Karpas-422 (cell line): ENCODE measurements at regions not wholly inside any gene's neighbourhood (a gene's known extent, or its start where the extent isn't known, plus 50 kb on each side); places are given as distances from the start of the nearest gene placed in this dataset.

Experiments used
- DNase-seq: peaks from one replicate; pipeline ENCODE4 v3.0.0-alpha.2; 2015
- H2AFZ ChIP-seq: fragments of 200-600 bp; sonication (generic); 2 replicates; pipeline ENCODE4 v1.6.1; 2014; ENCODE audit warnings: antibody characterized with exemption, low read length, mixed read lengths
- H3K27ac ChIP-seq: fragments of 200-600 bp; sonication (generic); 2 replicates; pipeline ENCODE4 v1.5.1; 2014; ENCODE audit warnings: mild to moderate bottlenecking, low read length, moderate library complexity
- H3K27me3 ChIP-seq: fragments of 200-600 bp; sonication (generic); 2 replicates; pipeline ENCODE4 v1.6.1; 2014; ENCODE audit warnings: low read length, mixed read lengths
- H3K36me3 ChIP-seq: fragments of 200-600 bp; sonication (generic); 2 replicates; pipeline ENCODE4 v1.6.1; 2014; ENCODE audit warnings: low read length, mixed read lengths; ENCODE audit not compliant: insufficient read depth
- H3K4me1 ChIP-seq: fragments of 200-600 bp; sonication (generic); 2 replicates; pipeline ENCODE4 v1.6.1; 2014; ENCODE audit warnings: mild to moderate bottlenecking, low read length, mixed read lengths
- H3K4me2 ChIP-seq: fragments of 200-600 bp; sonication (generic); 2 replicates; pipeline ENCODE4 v1.6.1; 2014; ENCODE audit warnings: low read length, low read depth, mild to moderate bottlenecking; ENCODE audit not compliant: poor library complexity, severe bottlenecking
- H3K4me3 ChIP-seq: fragments of 200-600 bp; sonication (generic); 2 replicates; pipeline ENCODE4 v1.5.1; 2014; ENCODE audit warnings: mild to moderate bottlenecking, antibody characterized with exemption, low read length, mixed read lengths
- H3K79me2 ChIP-seq: fragments of 200-600 bp; sonication (generic); 2 replicates; pipeline ENCODE4 v1.6.1; 2014; ENCODE audit warnings: mild to moderate bottlenecking, low read length, mixed read lengths
- H3K9ac ChIP-seq: fragments of 200-600 bp; sonication (generic); 2 replicates; pipeline ENCODE4 v1.6.0; 2014; ENCODE audit warnings: low read length
- H3K9me2 ChIP-seq: fragments of 200-600 bp; sonication (generic), shearing (Covaris generic); replicated peaks from 2 replicates; pipeline ENCODE4 v1.6.0; 2014; ENCODE audit warnings: mild to moderate bottlenecking, low read length, moderate library complexity; ENCODE audit not compliant: insufficient read depth
- H3K9me3 ChIP-seq: fragments of 300-700, 200-600 bp; sonication (generic); 2 replicates; pipeline ENCODE4 v1.6.1; 2014; ENCODE audit warnings: low read length, mixed read lengths
- H4K20me1 ChIP-seq: fragments of 200-600 bp; sonication (generic); 2 replicates; pipeline ENCODE4 v1.6.1; 2014; ENCODE audit warnings: mild to moderate bottlenecking, antibody characterized with exemption, low read length, low read depth; ENCODE audit not compliant: insufficient read depth

GRCh38 chr1:55416164-55416842 lies 201.1 kb upstream of the USP24 start:
- H4K20me1 ChIP-seq = no peaks in the 10 kb centered on the region
- no peaks in the 10 kb centered on the region for H3K79me2 ChIP-seq
- H3K4me1 ChIP-seq = no peaks in the 10 kb centered on the region
- no peak overlapping the region for H3K9ac ChIP-seq
- no peaks in the 10 kb centered on the region for H3K9me3 ChIP-seq
- H3K36me3 ChIP-seq = no peaks in the 10 kb centered on the region
- H3K9me2 ChIP-seq = no peaks in the 10 kb centered on the region
- no peak for DNase-seq
- H3K27me3 ChIP-seq = no peaks in the 10 kb centered on the region
- no peak overlapping the region for H3K27ac ChIP-seq
- no peak overlapping the region for H3K4me3 ChIP-seq
- no peak overlapping the region for H3K4me2 ChIP-seq
- H2AFZ ChIP-seq = no peak overlapping the region

- Histone ChIP-seq H2AFZ (no peak overlapping the region), H3K79me2 (no peaks in the 10 kb centered on the region), H3K27ac (no peak overlapping the region), H4K20me1 (no peaks in the 10 kb centered on the region), H3K36me3 (no peaks in the 10 kb centered on the region), H3K9me3 (no peaks in the 10 kb centered on the region), H3K4me1 (no peaks in the 10 kb centered on the region), H3K9ac (no peak overlapping the region), H3K4me2 (no peak overlapping the region), H3K9me2 (no peaks in the 10 kb centered on the region), H3K27me3 (no peaks in the 10 kb centered on the region), H3K4me3 (no peak overlapping the region)
- DNase-seq = no peak
Observed at GRCh38 chr1:55413286-55413685, 198.1 kb upstream of the USP24 start.

GRCh38 chr1:55412060-55412459 lies 196.9 kb upstream of the USP24 start:
- Histone ChIP-seq H3K4me1 (no peaks in the 10 kb centered on the region), H3K27ac (no peak overlapping the region), H3K9me3 (no peaks in the 10 kb centered on the region), H2AFZ (no peak overlapping the region), H3K4me2 (no peak overlapping the region), H3K36me3 (no peaks in the 10 kb centered on the region), H3K9ac (no peak overlapping the region), H3K27me3 (no peaks in the 10 kb centered on the region), H3K79me2 (no peaks in the 10 kb centered on the region), H3K4me3 (no peak overlapping the region), H3K9me2 (no peaks in the 10 kb centered on the region), H4K20me1 (no peaks in the 10 kb centered on the region)
- no peak for DNase-seq

- H3K27me3 ChIP-seq = no peaks in the 10 kb centered on the region
- H3K36me3 ChIP-seq = no peaks in the 10 kb centered on the region
- H4K20me1 ChIP-seq = no peaks in the 10 kb centered on the region
- H2AFZ ChIP-seq = no peak overlapping the region
- H3K9ac ChIP-seq = no peak overlapping the region
- 0 out of 2 replicates have a peak, but pooled peaks cover 2% of the 10 kb centered on the region for H3K4me1 ChIP-seq
- H3K4me3 ChIP-seq = no peak overlapping the region
- H3K79me2 ChIP-seq = no peaks in the 10 kb centered on the region
- no peaks in the 10 kb centered on the region for H3K9me2 ChIP-seq
- H3K4me2 ChIP-seq = no peak overlapping the region
- no peak overlapping the region for H3K27ac ChIP-seq
- no peak for DNase-seq
- no peaks in the 10 kb centered on the region for H3K9me3 ChIP-seq
Observed at GRCh38 chr1:55402671-55403464, 187.7 kb upstream of the USP24 start.

- Histone ChIP-seq H3K27me3 (no peaks in the 10 kb centered on the region), H2AFZ (no peak overlapping the region), H3K36me3 (no peaks in the 10 kb centered on the region), H3K4me2 (no peak overlapping the region), H3K79me2 (no peaks in the 10 kb centered on the region), H3K4me3 (no peak overlapping the region), H3K9me2 (no peaks in the 10 kb centered on the region), H3K27ac (no peak overlapping the region), H4K20me1 (no peaks in the 10 kb centered on the region), H3K4me1 (0 out of 2 replicates have a peak, but pooled peaks cover 2% of the 10 kb centered on the region), H3K9me3 (no peaks in the 10 kb centered on the region), H3K9ac (no peak overlapping the region)
- DNase-seq = no peak
Observed at GRCh38 chr1:55402142-55402541, 187.0 kb upstream of the USP24 start.

GRCh38 chr1:55400508-55400907 lies 185.3 kb upstream of the USP24 start:
- Histone ChIP-seq H2AFZ (no peak overlapping the region), H3K79me2 (no peaks in the 10 kb centered on the region), H3K36me3 (no peaks in the 10 kb centered on the region), H4K20me1 (no peaks in the 10 kb centered on the region), H3K4me1 (0 out of 2 replicates have a peak, but pooled peaks cover 2% of the 10 kb centered on the region), H3K27ac (no peak overlapping the region), H3K9ac (no peak overlapping the region), H3K4me3 (no peak overlapping the region), H3K9me2 (no peaks in the 10 kb centered on the region), H3K27me3 (no peaks in the 10 kb centered on the region), H3K4me2 (no peak overlapping the region), H3K9me3 (no peaks in the 10 kb centered on the region)
- no peak for DNase-seq

- 0 out of 2 replicates have a peak, but pooled peaks cover 2% of the 10 kb centered on the region for H3K4me1 ChIP-seq
- H3K36me3 ChIP-seq = no peaks in the 10 kb centered on the region
- H3K9ac ChIP-seq = no peak overlapping the region
- no peaks in the 10 kb centered on the region for H3K79me2 ChIP-seq
- no peak overlapping the region for H2AFZ ChIP-seq
- H3K9me2 ChIP-seq = no peaks in the 10 kb centered on the region
- no peak overlapping the region for H3K4me2 ChIP-seq
- no peak overlapping the region for H3K4me3 ChIP-seq
- H3K27me3 ChIP-seq = no peaks in the 10 kb centered on the region
- H3K27ac ChIP-seq = no peak overlapping the region
- no peaks in the 10 kb centered on the region for H3K9me3 ChIP-seq
- H4K20me1 ChIP-seq = no peaks in the 10 kb centered on the region
- DNase-seq = no peak
Observed at GRCh38 chr1:55399346-55399745, 184.2 kb upstream of the USP24 start.

GRCh38 chr1:55396381-55396891 lies 181.3 kb upstream of the USP24 start:
- DNase-seq = no peak

More at GRCh38 chr1:55396381-55396891, 181.3 kb upstream of the USP24 start:
- Histone ChIP-seq H3K4me2 (no peak overlapping the region), H4K20me1 (no peaks in the 10 kb centered on the region), H3K36me3 (no peaks in the 10 kb centered on the region), H3K9ac (no peak overlapping the region), H3K4me3 (no peak overlapping the region), H3K27ac (no peak overlapping the region), H3K9me3 (no peaks in the 10 kb centered on the region), H3K4me1 (0 out of 2 replicates have a peak, but pooled peaks cover 2% of the 10 kb centered on the region), H3K9me2 (no peaks in the 10 kb centered on the region), H2AFZ (no peak overlapping the region), H3K27me3 (no peaks in the 10 kb centered on the region), H3K79me2 (no peaks in the 10 kb centered on the region)
